CD4-positive, alpha-beta T cell (primary cell): ENCODE measurements at regions not wholly inside any gene's neighbourhood (a gene's known extent, or its start where the extent isn't known, plus 50 kb on each side); places are given as distances from the start of the nearest gene placed in this dataset.

Experiments used
- ATAC-seq: fragments of 200-7000 bp; cut with Tn5 transposase; one replicate; pipeline ENCODE4 v1.10.0; 2022; ENCODE audit warnings: mild to moderate bottlenecking; ENCODE audit not compliant: poor library complexity
- CTCF ChIA-PET: fragments of 350-600 bp; sonication (Branson Sonifier 250); formaldehyde crosslinking; loops from one replicate; lab custom pipeline; 2021; ENCODE audit warnings: antibody characterized with exemption, inconsistent platforms; lab: Charles Lee
- POLR2A ChIA-PET: fragments of 350-600 bp; sonication (Branson Sonifier 250); formaldehyde crosslinking; loops from one replicate; lab custom pipeline; 2021; ENCODE audit warnings: antibody characterized with exemption, inconsistent platforms; lab: Charles Lee
- DNase-seq, 14 experiments: peaks; one replicate each; pipeline ENCODE4 v3.0.0-alpha.2; 2013 to 2020; ENCODE audit warnings: mixed read lengths in 2 of 14
- H3K27ac ChIP-seq, 2 donors: one replicate each; pipeline versions ENCODE4 v1.5.1 to v1.7.0; 2013; ENCODE audit warnings: low read length in 2 of 2, low read depth in 1 of 2, mild to moderate bottlenecking in 1 of 2
- H3K27me3 ChIP-seq, 2 experiments: 1 replicate in 1 of 2; 2 replicates in 1 of 2; pipeline versions ENCODE4 v1.6.1 to v1.7.0; 2013; ENCODE audit warnings: low read length in 2 of 2, control low read depth in 1 of 2, mild to moderate bottlenecking in 1 of 2, moderate library complexity in 1 of 2; ENCODE audit not compliant: insufficient read depth in 2 of 2, control insufficient read depth in 1 of 2
- H3K36me3 ChIP-seq: one replicate; pipeline ENCODE4 v1.6.1; 2013; ENCODE audit warnings: low read length, control low read depth; ENCODE audit not compliant: insufficient read depth
- H3K4me1 ChIP-seq: one replicate; pipeline ENCODE4 v1.6.1; 2013; ENCODE audit warnings: low read length, control low read depth; ENCODE audit not compliant: insufficient read depth
- H3K4me3 ChIP-seq: one replicate; pipeline ENCODE4 v1.5.1; 2013; ENCODE audit warnings: mild to moderate bottlenecking, low read length, moderate library complexity
- H3K9me3 ChIP-seq, 2 experiments: 1 replicate in 1 of 2; 2 replicates in 1 of 2; pipeline versions ENCODE4 v1.6.1 to v1.7.0; 2013; ENCODE audit warnings: low read length in 2 of 2, mild to moderate bottlenecking in 2 of 2, control low read depth in 1 of 2, moderate library complexity in 1 of 2; ENCODE audit not compliant: control insufficient read depth in 1 of 2, insufficient read depth in 1 of 2
- H3K27ac Mint-ChIP-seq: one replicate; pipeline ENCODE4 v1.8.0; 2020; ENCODE audit warnings: mixed read lengths
- H3K27me3 Mint-ChIP-seq: one replicate; pipeline ENCODE4 v1.8.0; 2021; ENCODE audit warnings: mixed read lengths
- H3K36me3 Mint-ChIP-seq: one replicate; pipeline ENCODE4 v1.8.0; 2021; ENCODE audit warnings: low read depth, mixed read lengths
- H3K4me1 Mint-ChIP-seq: one replicate; pipeline ENCODE4 v1.8.0; 2021; ENCODE audit warnings: low read depth, mixed read lengths
- H3K4me3 Mint-ChIP-seq: one replicate; pipeline ENCODE4 v1.8.0; 2020; ENCODE audit warnings: mild to moderate bottlenecking, mixed read lengths
- H3K9me3 Mint-ChIP-seq: one replicate; pipeline ENCODE4 v1.8.0; 2020; ENCODE audit warnings: mixed read lengths
- CTCF ChIP-seq: fragments of 200-600 bp; IDR thresholded peaks from one replicate; pipeline ENCODE4 v1.8.0; 2022; ENCODE audit warnings: antibody characterized with exemption, mild to moderate bottlenecking
- intact Hi-C, 2 experiments: fragments of 100-400 bp; cut with DNase I in 1 of 2; cut with micrococcal nuclease in 1 of 2; formaldehyde crosslinking; loops; one replicate each; pipeline versions ENCODE4 v1.15.1 to v1.9.0; 2023 to 2025; cut with DNase I, micrococcal nuclease

DNA sequence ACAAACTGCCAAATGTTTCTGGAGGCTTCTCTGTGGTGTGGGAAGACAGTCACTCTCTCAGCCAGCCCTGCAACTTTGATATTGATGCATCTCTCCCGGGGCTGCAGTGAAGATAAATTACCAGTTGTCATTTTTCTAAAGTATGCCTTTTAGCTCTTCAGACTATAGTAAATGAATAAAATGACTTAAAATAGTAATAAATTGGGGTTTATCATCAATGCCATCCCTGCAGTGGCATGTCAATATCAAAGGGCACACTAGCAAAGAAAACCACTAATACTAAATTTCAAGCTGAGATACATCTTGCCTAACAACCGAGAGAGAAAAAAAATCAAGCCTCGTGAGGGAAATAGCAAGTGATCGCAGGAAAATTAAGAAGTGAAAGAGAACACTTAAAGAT is 749.5 kb upstream of the SLC39A10 start:
- intact Hi-C loops: no loop called here
- no peaks in the 10 kb centered on the region for H3K27me3 Mint-ChIP-seq

DNA sequence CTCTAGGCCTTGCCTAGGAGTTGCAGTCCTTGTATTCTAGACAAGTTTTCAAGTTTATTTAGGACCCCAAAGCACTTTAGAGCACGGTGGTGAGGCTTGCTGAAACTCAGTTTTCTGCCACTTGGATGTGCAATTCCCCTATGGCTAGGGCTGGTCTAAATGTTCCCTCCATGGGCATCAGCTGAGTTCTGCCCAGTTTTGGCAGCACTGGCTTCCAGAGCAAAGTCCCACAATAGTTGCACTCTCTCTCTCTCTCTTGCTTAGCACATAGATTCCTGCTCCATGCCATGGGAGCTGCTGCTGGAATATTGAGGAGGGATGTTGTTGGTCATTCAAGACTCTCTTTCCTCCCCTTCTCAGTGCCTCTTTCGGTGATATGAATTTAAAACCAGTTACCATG is 760.2 kb upstream of the SLC39A10 start:
- no peaks in the 10 kb centered on the region for H3K27me3 ChIP-seq
- H3K9me3 Mint-ChIP-seq: no peaks in the 10 kb centered on the region
- intact Hi-C loops: no loop called here
- ChIA-PET POLR2A (no interaction called here), CTCF (interaction anchor here (0.5 kb wide), 1 partner anchor 1013 kb away, joined by 3 read pairs; no protein-coding TSS in a partner anchor)
- no peak overlapping the region for H3K27ac ChIP-seq
- no peak for DNase-seq
- H3K4me1 ChIP-seq: no peaks in the 10 kb centered on the region
- H3K4me3 Mint-ChIP-seq: no peak overlapping the region
- H3K9me3 ChIP-seq: no peaks in the 10 kb centered on the region
- no peak for TF ChIP-seq CTCF
- no peaks in the 10 kb centered on the region for H3K36me3 ChIP-seq
- H3K4me1 Mint-ChIP-seq: no peaks in the 10 kb centered on the region
- H3K36me3 Mint-ChIP-seq: no peaks in the 10 kb centered on the region
- H3K27ac Mint-ChIP-seq: no peak overlapping the region
- H3K4me3 ChIP-seq: no peak overlapping the region
- ATAC-seq: no peak
- peaks cover 13% of the 10 kb centered on the region for H3K27me3 Mint-ChIP-seq

More for the DNA sequence above, 749.5 kb upstream of the SLC39A10 start:
- H3K27ac ChIP-seq: no peak overlapping the region
- Mint-ChIP-seq H3K27ac (no peak overlapping the region), H3K4me3 (no peak overlapping the region), H3K4me1 (no peaks in the 10 kb centered on the region), H3K9me3 (no peaks in the 10 kb centered on the region), H3K36me3 (no peaks in the 10 kb centered on the region)
- no peaks in the 10 kb centered on the region for H3K4me1 ChIP-seq
- POLR2A ChIA-PET: no interaction called here
- H3K27me3 ChIP-seq: no peaks in the 10 kb centered on the region
- no peak overlapping the region for H3K4me3 ChIP-seq
- DNase-seq: no peak
- no peak for ATAC-seq
- CTCF ChIA-PET: no interaction called here
- no peak for TF ChIP-seq CTCF
- H3K9me3 ChIP-seq: no peaks in the 10 kb centered on the region
- no peaks in the 10 kb centered on the region for H3K36me3 ChIP-seq

DNA sequence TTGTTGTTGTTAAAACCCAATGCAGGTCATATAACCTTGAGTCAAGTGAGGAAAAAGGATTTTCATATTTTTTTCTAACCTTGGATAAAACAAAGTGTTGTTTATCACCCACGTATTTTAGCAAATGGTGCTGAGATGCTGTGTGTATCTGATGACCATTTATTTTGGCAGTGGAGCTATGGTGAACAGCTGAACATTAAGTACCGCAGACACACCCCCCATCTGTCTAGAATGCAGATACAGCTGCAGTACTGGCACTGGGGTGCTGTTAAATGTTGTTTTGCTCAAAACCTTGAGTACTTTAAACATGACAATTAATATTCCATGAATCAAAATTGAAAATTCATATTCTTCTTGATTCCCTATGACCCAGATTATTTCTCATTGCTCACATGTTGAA is 773.3 kb upstream of the SLC39A10 start:
- H3K9me3 Mint-ChIP-seq: no peaks in the 10 kb centered on the region
- H3K4me1 ChIP-seq: no peaks in the 10 kb centered on the region
- no peaks in the 10 kb centered on the region for H3K9me3 ChIP-seq
- H3K27me3 Mint-ChIP-seq: no peaks in the 10 kb centered on the region
- ChIA-PET CTCF (no interaction called here), POLR2A (no interaction called here)
- no peaks in the 10 kb centered on the region for H3K36me3 ChIP-seq
- no peaks in the 10 kb centered on the region for H3K4me1 Mint-ChIP-seq
- DNase-seq: no peak
- no peak overlapping the region for H3K27ac Mint-ChIP-seq
- no peak for TF ChIP-seq CTCF
- no peak for ATAC-seq
- no peak overlapping the region for H3K4me3 ChIP-seq
- intact Hi-C loops: no loop called here
- no peak overlapping the region for H3K27ac ChIP-seq
- H3K4me3 Mint-ChIP-seq: no peak overlapping the region
- no peaks in the 10 kb centered on the region for H3K36me3 Mint-ChIP-seq
- no peaks in the 10 kb centered on the region for H3K27me3 ChIP-seq
